IMR-90 (cell line): ENCODE measurements at regions not wholly inside any gene's neighbourhood (a gene's known extent, or its start where the extent isn't known, plus 50 kb on each side); places are given as distances from the start of the nearest gene placed in this dataset.
"Not testable (repeated sequence)": the region's sequence is repeated elsewhere in the genome, so short reads cannot be mapped to it uniquely, and the experiment has no call there.

Experiments
- BHLHE40 ChIP-seq: fragments of 150-350 bp; IDR thresholded peaks from 2 replicates; pipeline ENCODE4 v1.6.1; 2016; ENCODE audit warnings: mild to moderate bottlenecking, low read depth, low read length
- CEBPB ChIP-seq: IDR thresholded peaks from 2 replicates; pipeline ENCODE4 v1.6.1; 2012; ENCODE audit warnings: low read depth, low read length, improper control_type of control experiment
- MAFK ChIP-seq: IDR thresholded peaks from 2 replicates; pipeline ENCODE4 v1.6.1; 2012; ENCODE audit warnings: low read depth, low read length, improper control_type of control experiment
- MXI1 ChIP-seq: IDR thresholded peaks from 2 replicates; pipeline ENCODE4 v1.6.1; 2012; ENCODE audit warnings: low read depth, mild to moderate bottlenecking, low read length, moderate library complexity, borderline replicate concordance
- NFE2L2 ChIP-seq: fragments of 150-350 bp; IDR thresholded peaks from 2 replicates; pipeline ENCODE4 v1.6.1; 2016; ENCODE audit warnings: low read depth, mild to moderate bottlenecking, low read length
- POLR2A ChIP-seq: IDR thresholded peaks from 2 replicates; pipeline ENCODE4 v1.6.1; 2012; ENCODE audit warnings: mild to moderate bottlenecking, low read depth, low read length
- RAD21 ChIP-seq: IDR thresholded peaks from 2 replicates; pipeline ENCODE4 v1.6.1; 2012; ENCODE audit warnings: low read length, improper control_type of control experiment
- RCOR1 ChIP-seq: IDR thresholded peaks from 2 replicates; pipeline ENCODE4 v1.6.1; 2012; ENCODE audit warnings: mild to moderate bottlenecking, low read length, improper control_type of control experiment; ENCODE audit not compliant: insufficient replicate concordance
- RFX5 ChIP-seq: IDR thresholded peaks from 2 replicates; pipeline ENCODE4 v1.8.0; 2012; ENCODE audit warnings: low read depth, mild to moderate bottlenecking, low read length, moderate library complexity
- SMC3 ChIP-seq: fragments of 150-350 bp; IDR thresholded peaks from 2 replicates; pipeline ENCODE4 v1.6.1; 2016; ENCODE audit warnings: low read depth, mild to moderate bottlenecking, antibody characterized with exemption, low read length, moderate library complexity
- TF ChIP-seq, protein P1 (sequence below): conservative IDR thresholded peaks from 2 replicates; pipeline ENCODE4 v1.5.1; 2012; ENCODE audit warnings: mild to moderate bottlenecking, low read depth, low read length, improper control_type of control experiment
- TF ChIP-seq, protein P2 (sequence below): fragments of 150-350 bp; IDR thresholded peaks from 2 replicates; pipeline ENCODE4 v1.6.1; 2017; ENCODE audit warnings: mild to moderate bottlenecking, antibody characterized with exemption, low read length, low read depth

DNA sequence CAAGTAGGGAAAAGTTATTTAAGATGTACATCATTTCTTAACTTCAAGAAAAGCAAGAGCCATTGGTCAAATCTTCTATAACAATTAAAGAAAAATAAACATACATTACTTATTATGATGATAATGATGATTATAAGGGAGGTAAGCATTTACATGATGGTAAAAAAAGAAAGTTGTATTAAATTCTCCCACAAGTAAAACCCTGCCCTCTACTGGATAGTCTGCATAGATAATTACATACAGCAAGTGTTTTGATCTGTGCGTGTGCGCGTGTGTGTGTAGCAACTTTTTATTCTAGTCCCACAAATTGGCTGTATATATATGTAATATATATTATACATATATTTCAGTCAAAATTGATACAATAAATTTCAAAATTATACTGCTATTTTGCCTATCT, 51.4 kb upstream of the TIMM23 start:
- TF ChIP-seq, protein P1, sequence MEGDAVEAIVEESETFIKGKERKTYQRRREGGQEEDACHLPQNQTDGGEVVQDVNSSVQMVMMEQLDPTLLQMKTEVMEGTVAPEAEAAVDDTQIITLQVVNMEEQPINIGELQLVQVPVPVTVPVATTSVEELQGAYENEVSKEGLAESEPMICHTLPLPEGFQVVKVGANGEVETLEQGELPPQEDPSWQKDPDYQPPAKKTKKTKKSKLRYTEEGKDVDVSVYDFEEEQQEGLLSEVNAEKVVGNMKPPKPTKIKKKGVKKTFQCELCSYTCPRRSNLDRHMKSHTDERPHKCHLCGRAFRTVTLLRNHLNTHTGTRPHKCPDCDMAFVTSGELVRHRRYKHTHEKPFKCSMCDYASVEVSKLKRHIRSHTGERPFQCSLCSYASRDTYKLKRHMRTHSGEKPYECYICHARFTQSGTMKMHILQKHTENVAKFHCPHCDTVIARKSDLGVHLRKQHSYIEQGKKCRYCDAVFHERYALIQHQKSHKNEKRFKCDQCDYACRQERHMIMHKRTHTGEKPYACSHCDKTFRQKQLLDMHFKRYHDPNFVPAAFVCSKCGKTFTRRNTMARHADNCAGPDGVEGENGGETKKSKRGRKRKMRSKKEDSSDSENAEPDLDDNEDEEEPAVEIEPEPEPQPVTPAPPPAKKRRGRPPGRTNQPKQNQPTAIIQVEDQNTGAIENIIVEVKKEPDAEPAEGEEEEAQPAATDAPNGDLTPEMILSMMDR = peak; percentile 9; the same call in 1 of the 2 replicates
- TF ChIP-seq BHLHE40, POLR2A, RCOR1, RFX5, MAFK, MXI1, CEBPB, NFE2L2, SMC3, RAD21: not testable (repeated sequence)
- TF ChIP-seq, protein P2, sequence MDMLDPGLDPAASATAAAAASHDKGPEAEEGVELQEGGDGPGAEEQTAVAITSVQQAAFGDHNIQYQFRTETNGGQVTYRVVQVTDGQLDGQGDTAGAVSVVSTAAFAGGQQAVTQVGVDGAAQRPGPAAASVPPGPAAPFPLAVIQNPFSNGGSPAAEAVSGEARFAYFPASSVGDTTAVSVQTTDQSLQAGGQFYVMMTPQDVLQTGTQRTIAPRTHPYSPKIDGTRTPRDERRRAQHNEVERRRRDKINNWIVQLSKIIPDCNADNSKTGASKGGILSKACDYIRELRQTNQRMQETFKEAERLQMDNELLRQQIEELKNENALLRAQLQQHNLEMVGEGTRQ = not testable (repeated sequence)
